GM12892 (cell line): ENCODE measurements at regions not wholly inside any gene's neighbourhood (a gene's known extent, or its start where the extent isn't known, plus 50 kb on each side); places are given as distances from the start of the nearest gene placed in this dataset.

Experiments
- POLR2A ChIP-seq: IDR thresholded peaks from 2 replicates; pipeline ENCODE4 v1.6.1; 2011; ENCODE audit warnings: low read depth, low read length, control low read depth
- POLR2AphosphoS5 ChIP-seq: IDR thresholded peaks from 2 replicates; pipeline ENCODE4 v1.6.1; 2011; ENCODE audit warnings: low read depth, low read length, control low read depth
- TAF1 ChIP-seq: IDR thresholded peaks from 2 replicates; pipeline ENCODE4 v1.6.1; 2011; ENCODE audit warnings: low read depth, mild to moderate bottlenecking, control low read depth, low read length, borderline replicate concordance

- TF ChIP-seq POLR2A (no peak), TAF1 (no peak), POLR2AphosphoS5 (no peak)
These were observed 254.5 kb upstream of the ELAC2 start for GRCh38 chr17:13272296-13272695.
